ENCODE measurements at regions not wholly inside any gene's neighbourhood (a gene's known extent, or its start where the extent isn't known, plus 50 kb on each side); places are given as distances from the start of the nearest gene placed in this dataset.

DNA sequence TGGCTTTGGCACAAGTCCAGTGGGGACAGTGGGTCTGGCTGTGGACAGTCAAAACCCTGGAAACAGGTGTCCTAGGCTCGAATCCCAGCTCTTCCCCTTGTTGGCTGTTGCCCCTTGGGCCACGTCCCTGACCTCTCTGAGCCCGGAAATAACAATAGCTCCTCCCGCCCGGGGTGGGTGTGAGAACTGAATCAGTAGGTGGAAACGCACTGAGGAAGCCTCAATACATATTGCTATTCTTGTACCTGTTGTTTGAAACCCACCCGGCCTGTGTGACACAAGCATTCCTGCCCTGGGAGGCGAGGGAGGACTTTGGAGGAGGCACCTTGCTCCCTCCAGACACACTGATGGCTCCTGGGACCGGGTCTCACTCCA is 134.1 kb downstream of the OLFM1 start:
- no peak for DNase-seq

- DNase-seq: no peak
These were observed 134.6 kb downstream of the OLFM1 start for GRCh38 chr9:135221951-135222631.

DNA sequence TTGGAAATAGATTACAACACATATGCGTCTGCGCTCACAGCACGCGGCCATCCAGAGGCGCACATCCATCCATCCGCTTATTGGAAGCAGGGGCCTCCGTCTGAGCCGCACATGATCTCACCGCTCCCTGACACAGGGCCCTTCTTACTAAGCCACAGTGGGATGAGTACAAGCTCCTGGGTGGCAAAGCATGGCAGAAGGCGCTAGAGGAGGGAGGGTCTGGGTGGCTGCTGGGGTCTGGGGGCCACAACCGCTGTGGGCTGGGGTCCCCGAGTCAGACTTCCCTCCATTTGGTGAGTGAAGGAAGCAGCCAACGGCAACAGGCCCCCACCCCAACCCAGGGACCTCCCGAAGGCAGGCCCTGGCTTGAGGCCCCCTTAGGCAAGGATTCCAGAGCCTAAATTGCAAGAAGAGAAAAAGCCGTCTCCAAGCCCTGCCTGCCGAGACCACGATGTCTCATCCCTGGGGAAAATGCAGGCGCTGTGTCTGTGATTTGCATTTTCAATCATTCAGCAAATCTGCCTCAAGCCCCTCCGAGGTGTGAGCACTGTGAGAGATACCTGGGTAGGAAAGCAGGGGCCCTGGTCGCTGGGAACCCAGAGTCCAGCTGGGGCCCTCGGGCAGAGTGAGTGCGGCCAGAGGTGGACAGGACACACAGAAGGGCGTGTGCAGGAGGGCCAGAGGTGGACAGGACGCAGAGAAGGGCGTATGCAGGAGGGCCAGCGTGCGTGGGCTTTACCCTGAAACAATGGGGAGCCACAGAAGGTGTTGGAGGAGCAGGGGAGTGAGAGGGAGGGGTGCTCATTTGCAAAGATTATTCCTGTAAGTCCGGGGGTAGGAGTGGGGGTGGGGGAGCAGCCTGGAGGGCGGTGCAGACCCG is 135.7 kb downstream of the OLFM1 start:
- DNase-seq: no peak

- DNase-seq: no peak
These were observed 136.4 kb downstream of the OLFM1 start for GRCh38 chr9:135223831-135224230.

DNA sequence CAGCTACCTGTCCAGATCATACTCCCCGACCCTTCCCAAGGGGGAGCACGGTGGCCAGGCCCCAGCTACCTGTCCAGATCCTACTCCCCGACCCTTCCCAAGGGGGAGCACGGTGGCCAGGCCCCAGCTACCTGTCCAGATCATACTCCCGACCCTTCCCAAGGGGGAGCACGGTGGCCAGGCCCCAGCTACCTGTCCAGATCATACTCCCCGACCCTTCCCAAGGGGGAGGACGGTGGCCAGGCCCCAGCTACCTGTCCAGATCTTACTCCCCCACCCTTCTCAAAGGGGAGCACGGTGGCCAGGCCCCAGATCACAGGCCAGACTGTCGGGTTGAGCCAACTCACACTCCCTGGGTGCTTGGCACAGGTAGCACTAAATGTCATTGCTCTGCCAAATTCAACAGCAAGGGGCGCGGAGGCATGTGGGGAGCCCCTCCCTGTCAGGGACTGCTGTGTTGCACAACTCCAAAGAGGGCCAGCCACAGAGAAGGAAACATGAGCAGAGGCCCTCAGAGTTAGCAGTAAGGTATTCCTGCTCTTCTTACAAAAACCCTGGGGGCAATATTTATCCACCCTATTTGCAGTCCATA is 136.9 kb downstream of the OLFM1 start:
- DNase-seq: no peak

DNA sequence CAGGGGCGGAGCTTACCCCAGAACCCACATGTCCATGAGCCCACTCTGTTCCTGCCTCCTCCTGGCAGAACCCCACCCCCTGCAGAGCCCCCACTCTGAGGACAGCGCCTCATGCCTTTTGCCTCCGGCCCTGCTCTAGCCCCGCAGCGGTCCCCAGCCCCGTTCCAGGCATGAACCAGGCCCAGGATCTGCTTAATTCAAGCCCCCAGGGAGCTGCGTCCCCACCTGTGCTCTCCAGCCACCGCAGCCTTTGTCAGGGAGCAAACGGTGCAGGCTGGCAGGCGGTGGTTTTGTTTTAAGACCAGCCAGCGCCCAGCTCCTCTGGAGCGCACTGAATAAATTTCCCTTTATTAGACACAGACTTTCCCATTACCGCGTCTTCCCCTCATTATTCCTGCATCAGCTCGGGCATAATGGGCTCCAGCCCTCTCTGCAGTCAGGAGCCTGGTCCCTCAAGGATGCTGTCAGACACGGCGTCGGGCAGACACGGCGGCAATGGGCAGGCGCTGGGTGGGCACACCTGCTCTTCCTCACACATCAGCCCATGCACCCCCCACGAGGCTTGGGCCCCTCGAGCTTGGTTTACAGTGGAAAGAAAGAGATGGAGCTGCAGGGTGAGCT is 137.6 kb downstream of the OLFM1 start:
- no peak for DNase-seq

DNA sequence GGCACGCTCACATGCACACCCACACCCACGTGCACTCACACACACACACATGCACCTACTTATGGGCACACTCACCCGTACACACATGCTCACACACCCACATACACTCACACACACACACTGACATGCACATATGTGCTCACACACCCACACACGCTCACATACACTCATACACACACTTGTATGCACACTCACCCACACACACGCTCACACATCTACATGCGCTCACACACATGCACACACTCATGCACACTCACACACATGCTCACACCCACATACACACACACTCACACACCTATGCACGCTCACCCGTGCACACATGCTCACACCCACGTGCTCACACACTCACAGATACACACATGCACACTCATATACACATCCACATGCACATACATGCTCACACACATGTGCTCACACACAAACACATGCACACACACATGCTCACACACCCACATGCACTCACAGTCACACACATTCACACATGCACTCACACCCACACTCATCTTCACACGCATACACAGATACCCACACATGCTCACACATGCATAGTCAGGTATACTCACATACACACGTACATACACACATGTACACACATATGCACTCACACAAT is 138.3 kb downstream of the OLFM1 start:
- DNase-seq: no peak

DNA sequence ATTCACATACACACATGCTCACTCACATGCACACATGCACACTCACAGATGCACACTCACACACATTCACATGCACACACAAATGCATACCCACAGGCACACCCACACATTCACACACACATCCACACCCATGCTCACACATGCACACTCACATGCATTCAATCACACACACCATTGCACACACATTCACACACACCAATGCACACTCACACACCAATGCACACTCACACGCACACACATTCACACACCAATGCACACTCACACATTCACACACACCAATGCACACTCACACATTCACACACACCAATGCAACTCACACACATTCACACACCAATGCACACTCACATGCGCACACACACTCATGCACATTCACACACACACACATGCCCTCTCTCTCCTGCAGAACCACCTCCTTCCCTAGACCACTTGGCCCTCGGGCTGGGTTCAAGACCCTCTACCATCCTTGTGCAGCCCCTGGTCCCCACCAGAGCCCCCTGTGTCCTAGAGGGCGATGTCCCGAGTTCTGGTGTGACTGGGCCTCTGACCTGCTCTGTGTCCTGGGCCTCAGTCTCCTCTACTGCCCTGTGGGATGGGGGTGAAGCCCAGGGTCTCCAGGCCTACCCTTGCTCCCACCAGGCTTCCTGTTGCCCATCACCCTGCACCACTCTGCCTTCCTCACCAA is 139.0 kb downstream of the OLFM1 start:
- DNase-seq: no peak

DNA sequence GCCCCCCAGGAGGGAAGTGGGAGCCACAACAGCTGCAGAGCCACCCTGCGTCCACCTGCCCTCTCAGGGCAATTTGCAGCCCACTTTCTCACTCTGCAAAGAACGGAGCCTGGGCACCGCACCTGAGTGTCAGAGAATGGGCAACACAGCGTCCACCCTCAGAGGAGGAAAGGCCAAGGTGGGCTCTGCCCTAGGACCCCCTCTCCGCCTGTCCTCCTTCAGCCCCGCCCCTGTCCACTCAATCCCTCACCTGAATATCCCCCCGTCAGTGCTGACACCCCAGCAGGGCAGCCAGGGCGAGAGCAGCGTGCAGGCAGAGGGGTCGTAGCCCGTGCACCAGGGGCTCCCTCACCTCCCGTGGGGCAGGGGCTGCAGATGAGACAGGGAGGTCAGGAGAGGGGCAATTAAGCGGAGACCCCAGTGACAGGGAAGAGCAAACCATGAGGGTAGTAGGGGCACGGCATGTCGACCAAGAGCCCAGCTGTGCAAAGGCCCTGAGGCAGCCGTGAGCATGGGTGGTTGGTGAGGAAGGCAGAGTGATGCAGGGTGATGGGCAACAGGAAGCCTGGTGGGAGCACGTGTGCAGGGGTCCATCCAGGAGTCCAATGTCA is 140.3 kb downstream of the OLFM1 start:
- DNase-seq: no peak

DNA sequence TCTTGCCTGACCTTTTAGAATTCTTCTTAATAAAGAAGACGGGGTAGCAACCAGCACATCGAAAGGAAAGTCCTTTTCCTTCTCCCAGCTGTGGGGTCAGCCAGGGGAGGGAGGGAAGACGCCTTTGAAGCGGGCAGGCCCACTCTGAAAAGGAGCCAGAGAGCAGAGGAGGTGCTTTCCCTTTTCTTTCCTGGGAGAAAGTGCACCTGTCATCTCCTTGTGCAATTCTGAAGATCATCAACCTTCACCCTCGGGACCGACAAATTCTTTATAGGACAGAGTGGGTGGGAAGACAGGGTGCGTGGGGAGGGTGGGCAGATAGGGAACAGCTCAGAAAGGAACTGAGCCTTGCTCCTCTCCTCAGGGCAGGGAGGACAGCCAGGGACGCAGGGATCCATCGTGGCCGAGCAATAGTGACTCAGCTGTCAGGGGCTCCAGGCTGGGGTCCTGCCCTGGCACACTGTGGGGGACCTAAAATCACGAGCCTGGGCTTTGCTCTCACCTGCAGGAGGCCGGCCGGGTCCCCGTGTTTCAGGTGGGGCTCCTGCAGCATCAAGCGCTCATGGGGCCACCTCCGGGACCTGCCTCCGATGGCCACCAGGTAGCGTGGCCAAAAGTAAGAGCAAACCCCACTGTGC is 141.0 kb downstream of the OLFM1 start:
- no peak for DNase-seq

GRCh38 chr9:135228983-135229625 is 141.6 kb downstream of the OLFM1 start:
- no peak for DNase-seq

- no peak for DNase-seq
These were observed 142.4 kb downstream of the OLFM1 start for GRCh38 chr9:135229701-135230385.

GRCh38 chr9:135230386-135230765 is 142.9 kb downstream of the OLFM1 start:
- no peak for DNase-seq

DNA sequence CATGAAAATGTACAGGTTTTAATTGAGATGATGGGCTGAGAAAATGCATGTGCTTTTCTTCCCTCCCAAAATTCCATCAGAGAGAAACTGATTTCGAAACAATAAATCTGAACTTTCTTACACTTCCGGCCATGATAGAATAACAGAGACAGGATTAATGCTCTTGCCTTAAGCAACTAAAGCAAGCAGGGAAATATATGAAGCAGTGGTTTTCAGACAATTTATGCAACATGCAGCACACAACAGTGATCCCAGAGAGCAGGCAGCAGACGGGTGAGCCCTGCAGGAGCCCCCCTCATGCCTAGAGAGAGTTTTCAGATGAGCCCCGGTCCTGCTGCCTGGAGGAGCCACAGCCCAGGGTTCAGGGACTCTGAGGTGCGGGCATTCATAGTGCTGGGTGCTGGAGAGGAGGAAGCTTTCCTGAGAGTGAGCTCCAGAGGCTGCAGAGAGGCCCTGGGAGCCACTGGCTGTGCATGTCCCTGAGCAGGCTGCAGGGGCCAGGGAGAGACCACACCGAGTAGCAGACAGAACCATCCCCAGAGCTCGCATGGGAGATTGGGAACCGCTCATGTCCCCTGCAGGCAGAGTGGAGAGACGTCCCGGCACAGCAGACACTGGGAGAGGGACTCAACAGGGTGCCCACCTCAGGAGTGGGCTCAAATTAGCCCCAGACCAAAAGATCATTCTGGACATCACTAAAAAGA is 143.5 kb downstream of the OLFM1 start:
- DNase-seq: no peak

DNA sequence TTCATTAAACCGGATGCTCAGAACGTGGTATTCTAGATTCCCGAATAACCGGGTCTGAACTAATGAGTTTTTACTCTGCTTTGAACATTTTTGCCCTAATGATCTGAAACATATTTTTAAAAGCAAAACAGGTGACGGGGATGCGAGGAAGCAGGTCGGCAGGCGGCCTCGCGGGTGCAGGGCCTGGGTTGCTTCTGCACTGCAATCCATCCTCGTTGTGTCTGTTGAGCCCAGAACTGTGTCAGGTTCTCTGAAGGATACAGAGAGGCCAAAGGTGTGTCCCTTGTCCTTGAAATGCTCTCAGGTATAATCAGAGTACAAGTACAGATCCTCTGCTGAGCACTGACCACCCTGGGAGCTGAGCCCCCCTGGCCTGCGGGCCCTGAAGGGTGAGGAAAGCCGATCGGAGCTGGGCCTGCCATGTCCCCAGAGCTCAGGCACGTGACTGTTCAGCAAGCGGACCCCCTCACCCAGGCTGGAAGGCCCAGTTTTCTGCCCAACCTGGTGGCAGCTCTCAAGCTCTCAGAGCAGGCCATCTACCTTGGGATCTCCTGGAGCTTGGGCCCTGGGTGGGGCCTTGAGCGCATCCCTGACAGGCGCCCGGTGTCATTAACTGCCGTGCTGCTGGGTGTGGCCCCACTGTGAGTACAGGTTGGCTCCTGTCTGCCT is 151.8 kb downstream of the OLFM1 start:
- DNase-seq: no peak

DNA sequence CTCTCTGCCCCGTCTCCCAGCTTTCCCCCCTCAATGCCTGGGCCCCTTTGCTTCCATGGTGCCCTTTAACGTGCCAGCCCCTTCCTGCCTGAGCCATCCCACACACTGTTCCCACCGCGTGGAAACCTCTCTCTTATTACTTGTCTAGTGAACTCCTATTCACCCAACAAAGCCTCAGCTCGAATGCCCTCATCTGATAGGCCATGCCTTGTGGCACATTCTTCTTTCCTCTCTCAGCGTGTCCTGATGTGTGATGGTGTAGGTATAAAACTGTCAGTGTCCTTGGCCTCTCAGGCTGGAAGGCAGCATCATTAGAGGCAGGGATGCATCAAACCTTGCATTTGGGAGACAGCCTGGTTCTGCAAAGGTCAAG is 152.3 kb downstream of the OLFM1 start:
- no peak for DNase-seq

DNA sequence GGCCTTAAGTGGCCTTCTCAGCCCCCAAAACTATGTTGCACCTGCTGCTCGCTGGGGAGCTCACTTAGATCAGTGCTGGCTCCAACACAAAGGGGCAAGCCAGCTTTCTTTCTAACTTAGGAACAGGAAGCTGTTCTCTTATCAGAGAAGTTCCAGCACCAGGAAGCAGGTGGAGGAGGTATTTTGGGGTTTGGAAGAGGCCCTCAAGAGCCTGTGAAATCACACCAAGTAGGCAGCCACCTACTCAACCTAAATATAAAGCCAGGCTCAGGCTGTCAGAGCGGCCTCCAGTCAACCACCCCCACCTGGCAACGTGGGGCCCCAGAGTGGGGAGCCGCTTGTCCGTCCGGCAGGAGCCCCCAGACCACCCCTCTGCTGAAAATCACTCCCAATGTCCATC is 152.8 kb downstream of the OLFM1 start:
- no peak for DNase-seq

DNA sequence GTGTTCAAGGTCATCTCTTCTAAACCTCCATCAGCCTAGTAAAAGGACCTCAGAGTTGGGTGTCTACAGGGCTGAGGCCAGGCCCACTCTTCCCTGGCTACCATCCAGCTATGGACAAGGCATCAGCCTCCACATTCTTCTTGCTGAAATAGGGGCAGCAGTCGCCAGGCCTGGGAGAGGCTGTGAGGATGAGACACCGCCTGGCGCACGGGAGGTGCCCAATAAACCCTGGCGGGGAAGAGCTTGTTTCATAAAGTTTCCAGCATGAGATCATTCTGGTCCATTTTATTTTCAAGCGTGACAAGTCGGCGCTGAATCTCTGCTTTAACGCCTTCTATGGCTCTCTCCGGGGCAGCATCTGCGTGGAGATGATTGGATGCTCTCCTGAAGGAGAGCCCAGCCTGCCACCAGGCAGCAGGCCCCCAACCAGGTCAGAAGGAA is 153.4 kb downstream of the OLFM1 start:
- no peak for DNase-seq

DNA sequence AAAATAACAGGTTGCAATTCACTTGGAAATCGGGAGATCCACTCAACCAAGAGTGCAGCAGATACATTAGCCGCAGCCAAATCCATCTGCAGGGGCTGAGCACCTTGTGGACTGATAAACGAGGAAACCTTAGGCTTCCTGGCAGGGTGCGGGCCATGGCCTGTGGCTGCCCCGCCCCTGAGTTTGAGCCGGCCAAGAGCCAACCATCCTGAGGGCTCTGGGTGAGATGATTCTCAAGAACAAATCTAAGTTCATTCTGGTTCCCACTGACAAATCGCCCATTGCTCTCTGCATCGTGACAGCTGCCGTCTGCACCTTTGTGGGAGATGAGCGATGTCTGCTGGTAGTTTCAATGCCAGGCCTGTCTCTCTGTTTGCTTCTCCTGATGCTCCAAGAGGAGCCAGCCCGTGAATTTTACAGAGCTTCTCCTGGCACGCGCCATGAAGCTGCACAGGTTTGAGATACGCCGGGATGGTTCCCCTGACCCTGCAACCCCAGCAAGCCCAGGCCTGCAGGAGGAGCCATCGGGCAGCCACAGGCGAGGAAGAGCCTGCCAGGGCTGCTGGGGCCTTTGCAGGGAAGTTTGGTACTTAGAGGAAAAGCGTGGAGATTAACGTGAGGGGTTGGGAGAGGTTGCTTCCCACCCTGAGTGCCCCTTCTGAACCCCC is 154.0 kb downstream of the OLFM1 start:
- DNase-seq: no peak
